Panc1 (cell line): ENCODE measurements at regions not wholly inside any gene's neighbourhood (a gene's known extent, or its start where the extent isn't known, plus 50 kb on each side); places are given as distances from the start of the nearest gene placed in this dataset.

Experiments
- SIN3A ChIP-seq: IDR thresholded peaks from 2 replicates; pipeline ENCODE4 v1.6.1; 2012; ENCODE audit warnings: low read depth, mild to moderate bottlenecking, low read length, moderate library complexity, borderline replicate concordance; ENCODE audit not compliant: insufficient read depth
- TF ChIP-seq, protein P1 (sequence below): fragments of 450-650 bp; IDR thresholded peaks from 2 replicates; pipeline ENCODE4 v1.5.1; 2017; ENCODE audit warnings: mild to moderate bottlenecking

DNA sequence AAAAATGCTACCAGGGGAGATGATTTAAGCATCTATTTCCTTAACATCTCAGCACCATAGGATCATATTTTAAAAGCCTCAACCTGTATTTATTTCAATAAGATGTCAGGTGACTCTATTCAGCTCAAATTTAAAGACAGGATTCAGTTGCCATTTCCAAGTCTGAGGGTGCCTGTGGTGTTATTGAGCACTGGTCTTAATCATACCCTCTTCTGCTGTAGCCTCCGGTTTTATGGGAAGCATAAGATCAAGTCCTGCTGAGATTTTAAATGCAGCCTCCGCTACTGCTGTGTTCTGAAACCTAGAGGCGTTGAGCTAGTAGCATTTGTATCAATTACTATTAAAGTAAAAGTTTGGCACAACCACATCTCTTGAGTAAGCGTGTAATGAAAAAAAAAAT is 185.7 kb upstream of the NWD2 start:
- no peak for TF ChIP-seq SIN3A
- TF ChIP-seq, protein P1, sequence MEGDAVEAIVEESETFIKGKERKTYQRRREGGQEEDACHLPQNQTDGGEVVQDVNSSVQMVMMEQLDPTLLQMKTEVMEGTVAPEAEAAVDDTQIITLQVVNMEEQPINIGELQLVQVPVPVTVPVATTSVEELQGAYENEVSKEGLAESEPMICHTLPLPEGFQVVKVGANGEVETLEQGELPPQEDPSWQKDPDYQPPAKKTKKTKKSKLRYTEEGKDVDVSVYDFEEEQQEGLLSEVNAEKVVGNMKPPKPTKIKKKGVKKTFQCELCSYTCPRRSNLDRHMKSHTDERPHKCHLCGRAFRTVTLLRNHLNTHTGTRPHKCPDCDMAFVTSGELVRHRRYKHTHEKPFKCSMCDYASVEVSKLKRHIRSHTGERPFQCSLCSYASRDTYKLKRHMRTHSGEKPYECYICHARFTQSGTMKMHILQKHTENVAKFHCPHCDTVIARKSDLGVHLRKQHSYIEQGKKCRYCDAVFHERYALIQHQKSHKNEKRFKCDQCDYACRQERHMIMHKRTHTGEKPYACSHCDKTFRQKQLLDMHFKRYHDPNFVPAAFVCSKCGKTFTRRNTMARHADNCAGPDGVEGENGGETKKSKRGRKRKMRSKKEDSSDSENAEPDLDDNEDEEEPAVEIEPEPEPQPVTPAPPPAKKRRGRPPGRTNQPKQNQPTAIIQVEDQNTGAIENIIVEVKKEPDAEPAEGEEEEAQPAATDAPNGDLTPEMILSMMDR = no peak
